GM03348 (cell line): ENCODE measurements at regions not wholly inside any gene's neighbourhood (a gene's known extent, or its start where the extent isn't known, plus 50 kb on each side); places are given as distances from the start of the nearest gene placed in this dataset.
"Not testable (repeated sequence)": the region's sequence is repeated elsewhere in the genome, so short reads cannot be mapped to it uniquely, and the experiment has no call there.

ENCODE experiments used
- DNase-seq: peaks from one replicate; pipeline ENCODE4 v3.0.0; 2012; ENCODE audit warnings: low spot score

- DNase-seq = no peak
Measured at GRCh38 chr20:48490961-48491831, 336.6 kb downstream of the PREX1 start.

DNA sequence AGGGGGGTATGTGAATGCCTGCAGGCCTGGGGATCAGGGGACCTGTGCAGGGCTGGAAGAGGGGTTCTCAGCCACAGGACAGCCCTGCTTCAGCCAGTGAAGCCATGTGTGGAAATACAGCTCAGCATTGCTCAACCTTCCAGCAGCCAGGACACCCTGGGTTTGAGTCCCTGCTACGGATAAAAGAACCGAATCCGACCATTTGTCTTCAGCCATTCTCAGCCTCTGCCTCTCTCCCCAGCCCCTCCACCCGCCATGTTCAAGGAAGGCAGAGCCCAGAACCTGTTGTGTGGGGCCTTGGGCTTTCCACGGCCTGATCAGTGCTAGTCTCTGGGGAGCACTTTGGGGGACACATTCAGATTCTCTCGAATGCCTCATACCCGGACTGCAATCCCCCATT lies 337.5 kb downstream of the PREX1 start:
- DNase-seq = not testable (repeated sequence)

- DNase-seq = no peak
Measured at GRCh38 chr20:48489656-48490055, 338.1 kb downstream of the PREX1 start.

DNA sequence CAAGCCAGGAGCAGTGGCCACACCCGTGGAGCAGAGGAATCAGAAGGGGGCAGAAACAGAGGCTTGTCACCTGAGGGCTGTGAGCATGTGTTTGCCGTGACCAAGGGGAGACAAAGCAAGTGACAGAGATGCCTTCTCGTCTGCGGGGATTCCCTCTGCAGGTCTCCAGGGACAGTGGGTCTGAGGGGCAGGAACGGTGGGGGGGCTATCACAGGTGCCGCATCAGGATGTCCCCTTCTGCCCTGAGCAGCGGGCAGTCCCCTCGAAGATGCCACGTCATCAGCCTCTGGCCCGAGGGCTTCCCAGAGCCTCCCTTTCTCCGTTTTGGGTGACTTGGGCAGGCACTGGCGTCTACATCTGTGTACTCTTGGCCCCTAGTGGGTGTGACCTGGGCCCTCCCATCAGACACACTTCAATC lies 338.7 kb downstream of the PREX1 start:
- no peak for DNase-seq

DNA sequence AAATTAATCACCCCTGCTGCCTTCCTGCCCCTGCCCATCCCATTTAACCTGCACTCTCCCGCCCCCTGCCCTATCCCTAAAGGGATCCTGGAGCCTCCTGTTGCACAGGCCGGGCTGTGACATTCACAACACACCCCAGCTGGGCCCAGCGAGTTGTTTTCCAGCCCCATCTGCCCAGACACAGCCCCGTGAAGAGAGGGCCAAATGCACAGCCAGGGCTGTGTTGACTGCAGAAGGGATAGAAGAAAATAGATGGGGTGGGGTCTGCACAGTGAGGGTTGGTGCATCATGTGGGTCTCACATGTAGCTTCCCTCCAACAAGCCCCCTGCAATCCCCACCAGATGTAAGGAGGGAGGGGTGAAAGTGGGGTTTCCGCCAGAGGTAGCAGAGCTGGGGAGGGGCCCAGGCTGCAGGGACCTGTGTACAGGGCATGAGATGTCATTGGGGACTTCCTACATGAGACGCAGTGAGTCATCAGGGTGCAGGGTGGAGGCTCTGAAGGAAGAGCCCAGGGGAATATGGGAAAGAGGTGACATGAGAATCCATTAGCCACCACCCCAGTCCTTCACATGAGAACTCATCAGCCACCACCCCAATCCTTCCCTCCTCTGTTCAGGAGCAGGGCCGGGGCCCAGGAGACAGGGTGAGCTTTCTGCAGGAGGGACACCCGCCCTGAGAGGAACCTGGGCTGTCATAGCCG lies 339.3 kb downstream of the PREX1 start:
- not testable (repeated sequence) for DNase-seq

- DNase-seq = no peak
Measured at GRCh38 chr20:48486065-48486464, 341.7 kb downstream of the PREX1 start.

DNA sequence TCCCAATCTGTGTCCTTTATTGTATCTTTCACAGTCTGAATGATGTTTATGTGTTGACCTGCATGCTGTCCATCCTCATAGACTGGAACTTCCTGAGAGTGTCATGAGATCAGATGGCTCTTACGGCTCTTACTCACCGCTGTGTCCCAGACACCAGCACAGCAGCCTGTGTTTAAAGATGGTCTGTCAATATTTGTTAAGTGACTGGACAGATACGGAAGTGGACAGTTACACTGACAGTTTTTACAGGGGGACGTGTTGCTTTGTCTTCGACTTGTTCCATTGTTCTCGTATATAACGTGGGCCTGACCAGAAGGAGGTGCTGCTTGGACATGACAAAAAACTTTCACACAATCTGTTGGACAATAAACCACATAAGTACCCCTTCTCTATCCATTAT lies 342.6 kb downstream of the PREX1 start:
- not testable (repeated sequence) for DNase-seq

DNA sequence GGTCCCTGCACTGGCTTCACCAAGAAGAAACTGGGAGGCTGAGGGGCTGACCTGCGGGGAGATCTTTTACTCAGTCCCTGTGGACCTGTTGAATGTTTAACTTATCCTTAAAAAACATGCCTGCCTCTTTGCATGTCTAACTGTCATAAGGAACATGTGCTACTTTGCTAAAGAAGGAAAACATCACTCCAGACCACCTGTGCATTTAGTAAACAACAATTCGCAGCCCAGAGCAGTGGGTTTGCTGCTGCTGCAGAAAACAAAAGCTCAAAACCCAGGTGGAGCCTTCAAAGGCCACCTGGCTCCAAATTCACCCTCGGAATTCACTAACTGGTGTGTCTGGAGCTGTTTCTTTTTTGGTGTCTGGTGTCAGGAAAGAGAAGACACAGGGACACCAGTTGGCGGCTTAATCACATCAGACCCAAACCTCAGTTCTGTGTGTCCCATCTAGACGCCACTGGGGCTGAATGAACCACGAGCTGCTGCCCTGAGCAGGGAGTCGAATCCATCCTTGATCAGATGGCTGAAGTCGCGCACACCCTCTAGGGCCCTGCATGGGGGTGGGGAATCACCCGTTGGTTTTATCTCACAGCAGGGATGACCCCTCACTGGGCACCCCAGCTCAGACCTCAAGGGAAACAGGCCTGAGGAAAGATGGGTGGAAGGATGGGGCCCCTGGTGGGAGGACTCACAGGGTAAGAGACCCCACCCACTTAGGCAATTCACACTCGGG lies 344.3 kb downstream of the PREX1 start:
- no peak for DNase-seq

DNA sequence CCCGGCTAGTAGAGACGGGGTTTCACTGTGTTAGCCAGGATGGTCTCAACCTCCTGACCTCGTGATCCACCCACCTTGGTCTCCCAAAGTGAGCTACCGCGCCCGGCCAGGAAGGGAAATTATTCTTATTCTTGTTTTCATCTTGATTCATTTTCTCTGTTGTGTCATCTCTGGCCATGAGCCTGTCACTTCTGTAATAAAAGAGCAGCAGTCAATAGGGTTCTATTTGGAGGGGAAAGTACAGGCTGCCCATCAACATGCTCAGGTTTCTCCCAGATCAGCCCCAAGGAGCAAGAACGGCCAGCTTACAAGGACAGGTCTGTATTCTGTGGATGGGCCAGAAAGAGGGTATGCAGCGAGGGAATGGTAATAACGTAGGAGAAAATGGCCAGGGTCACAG lies 345.0 kb downstream of the PREX1 start:
- DNase-seq = no peak

DNA sequence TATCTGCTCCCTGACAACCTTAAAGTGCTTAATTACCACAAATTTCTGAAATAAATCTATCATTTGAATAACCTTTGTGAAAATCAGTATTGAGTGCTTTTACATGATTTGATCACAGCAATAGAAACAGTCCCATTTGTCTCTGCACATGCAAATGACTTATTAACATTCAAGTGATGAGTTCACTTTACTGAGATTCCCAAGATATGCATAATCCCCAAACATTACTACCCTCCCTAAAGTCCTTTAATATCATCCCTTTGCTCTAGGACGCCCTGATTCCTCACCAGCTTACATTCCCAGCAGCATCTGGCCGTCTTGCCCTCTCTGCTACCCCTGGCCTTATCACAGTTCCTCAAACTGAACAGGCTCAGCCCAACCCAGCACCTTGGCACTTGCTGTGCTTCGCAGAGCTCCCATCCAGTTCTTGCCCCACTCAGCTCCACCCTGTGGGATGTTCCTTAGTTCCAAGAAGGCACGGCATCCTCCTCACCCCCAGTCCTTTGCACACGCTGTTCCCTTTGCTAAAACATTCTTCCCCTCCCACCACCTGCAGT lies 347.5 kb downstream of the PREX1 start:
- no peak for DNase-seq

GRCh38 chr20:48478806-48479585 lies 348.8 kb downstream of the PREX1 start:
- DNase-seq = no peak

GRCh38 chr20:48478370-48478769 lies 349.4 kb downstream of the PREX1 start:
- DNase-seq = no peak

DNA sequence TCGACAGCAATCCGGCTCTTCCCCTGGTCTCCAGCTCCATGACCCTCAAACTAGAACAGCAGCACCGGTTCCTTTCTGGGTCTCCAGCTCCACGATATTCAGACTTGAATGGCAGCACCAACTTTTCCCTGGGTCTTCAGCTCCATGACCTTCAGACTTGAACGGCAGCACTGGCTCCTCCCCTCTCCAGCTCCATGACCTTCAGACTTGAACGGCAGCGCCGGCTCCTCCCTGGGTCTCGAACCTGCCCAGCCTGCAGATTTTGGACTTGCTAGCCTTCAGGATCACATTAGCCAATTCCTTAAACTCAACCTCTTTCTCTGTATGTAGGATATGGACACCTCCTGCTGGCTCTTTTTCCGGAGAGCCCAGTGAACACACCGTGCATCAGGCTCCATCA lies 350.9 kb downstream of the PREX1 start:
- no peak for DNase-seq

DNA sequence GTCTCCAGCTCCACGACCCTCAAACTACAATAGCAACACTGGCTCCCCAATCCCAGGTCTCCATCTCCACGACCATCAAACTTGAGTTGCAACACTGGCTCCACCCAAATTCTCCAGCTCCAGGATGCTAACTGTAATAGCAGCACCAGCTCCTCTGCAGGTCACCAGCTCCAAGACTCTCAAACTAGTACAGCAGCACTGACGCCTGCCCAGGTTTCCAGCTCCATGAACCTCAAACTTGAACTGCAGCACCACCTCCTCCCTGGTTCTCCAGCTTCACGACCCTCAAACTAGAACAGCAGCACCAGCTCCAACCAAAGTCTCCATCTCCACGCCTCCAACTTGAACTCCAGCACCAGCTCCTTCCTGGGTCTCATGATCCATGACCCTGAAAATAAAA lies 353.8 kb downstream of the PREX1 start:
- DNase-seq = no peak

DNA sequence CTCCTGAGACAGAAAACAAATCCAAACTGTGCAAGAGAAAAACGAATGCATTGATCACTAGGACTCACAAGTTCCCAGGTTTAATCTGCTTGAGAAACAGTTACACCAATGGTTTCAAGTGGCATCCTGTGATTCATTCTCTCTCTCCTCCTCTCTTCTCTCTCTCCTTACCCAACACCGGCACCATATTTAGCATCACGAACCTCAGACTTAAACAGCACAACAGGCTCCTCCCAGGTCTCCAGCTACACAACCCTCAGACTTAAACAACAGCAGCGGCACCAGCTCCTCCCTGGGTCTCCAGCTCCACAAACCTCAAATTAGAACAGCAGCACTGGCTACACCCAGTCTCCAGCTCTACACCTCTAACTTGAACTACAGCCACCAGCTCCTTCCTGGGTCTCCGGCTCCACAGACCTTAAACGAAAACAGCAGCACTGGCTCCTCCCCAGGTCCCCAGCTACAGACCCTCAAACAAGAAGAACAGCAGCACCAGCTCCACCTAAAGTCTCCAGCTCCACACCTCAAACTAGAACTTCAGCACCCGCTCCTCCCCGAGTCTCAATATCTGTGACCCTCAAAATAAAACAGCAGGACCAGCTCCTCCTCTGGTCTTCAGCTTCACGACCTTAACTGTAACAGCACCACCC lies 355.9 kb downstream of the PREX1 start:
- DNase-seq = no peak

DNA sequence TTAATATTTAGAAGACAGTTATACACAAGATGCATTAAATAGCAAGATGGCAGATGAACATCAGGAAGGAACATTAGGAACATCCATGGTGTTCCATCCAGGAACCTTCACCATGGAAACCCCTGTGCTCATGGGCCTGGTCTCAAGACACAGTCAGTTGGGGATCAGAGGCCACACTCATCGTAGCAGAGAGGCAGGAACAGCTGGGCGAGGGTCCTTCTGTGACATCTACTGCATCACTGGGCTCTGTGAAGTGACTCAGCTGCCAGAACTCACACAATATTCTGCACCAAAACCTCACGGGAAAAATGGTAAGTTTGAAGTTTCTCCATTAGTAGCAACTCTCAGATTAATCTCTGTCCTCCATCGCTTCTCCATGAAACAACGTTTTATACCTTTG lies 356.6 kb downstream of the PREX1 start:
- DNase-seq = no peak

DNA sequence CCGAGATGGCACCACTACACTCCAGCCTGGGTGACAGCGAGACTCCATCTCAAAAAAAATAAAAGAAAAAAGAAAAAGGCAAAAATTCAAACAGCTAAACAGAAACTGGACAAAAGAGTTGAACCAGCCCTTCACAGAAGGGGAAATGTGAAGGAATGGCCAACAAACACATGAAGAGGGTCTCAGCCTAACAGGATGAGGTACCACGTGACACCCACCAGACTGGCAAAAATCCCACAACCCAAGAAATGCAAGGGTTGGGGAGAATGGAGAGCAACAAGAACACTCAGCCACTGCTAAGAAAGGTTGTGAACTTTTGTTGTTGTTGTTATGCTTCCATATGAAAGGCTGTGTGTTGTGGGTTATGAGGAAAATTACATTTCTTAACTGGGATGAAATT lies 357.7 kb downstream of the PREX1 start:
- no peak for DNase-seq

- DNase-seq = no peak
Measured at GRCh38 chr20:48469026-48469425, 358.8 kb downstream of the PREX1 start.

- DNase-seq = no peak
Measured at GRCh38 chr20:48468571-48468970, 359.2 kb downstream of the PREX1 start.

DNA sequence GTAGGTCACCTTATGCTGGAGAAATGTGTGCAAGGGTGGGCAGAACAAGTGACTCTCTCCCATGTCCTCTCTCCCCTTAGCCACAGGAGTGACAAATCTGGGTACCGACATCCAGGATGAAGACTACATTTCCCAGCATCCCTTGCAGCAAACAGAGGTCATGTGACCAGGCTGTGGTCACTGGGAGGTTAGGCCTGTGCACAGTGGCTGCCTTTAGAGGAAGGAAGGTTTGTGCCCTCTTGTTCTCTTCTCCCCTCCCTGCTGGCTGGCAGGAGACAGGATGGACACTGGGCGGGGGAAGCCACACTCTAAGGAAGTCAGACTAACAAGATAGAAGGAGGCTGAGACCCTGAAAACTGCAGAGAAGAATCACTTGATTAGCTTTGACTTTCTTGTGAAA lies 360.2 kb downstream of the PREX1 start:
- DNase-seq = no peak

GRCh38 chr20:48465271-48465670 lies 362.5 kb downstream of the PREX1 start:
- DNase-seq = no peak
